Esophagus squamous epithelium (tissue), 4 donors: ENCODE measurements at regions not wholly inside any gene's neighbourhood (a gene's known extent, or its start where the extent isn't known, plus 50 kb on each side); places are given as distances from the start of the nearest gene placed in this dataset.
"Not testable (repeated sequence)": the region's sequence is repeated elsewhere in the genome, so short reads cannot be mapped to it uniquely, and the experiment has no call there.

ENCODE experiments used
- POLR2A ChIP-seq, 4 donors: fragments of 450-650 bp; IDR thresholded peaks; one replicate each; pipeline ENCODE4 v1.6.1; 2017; ENCODE audit warnings: antibody characterized with exemption in 4 of 4, mild to moderate bottlenecking in 4 of 4, moderate library complexity in 3 of 4
- TF ChIP-seq, protein P1 (sequence below), 6 experiments: fragments of 450-650 bp in 4 of 6; fragments of 200-600 bp in 2 of 6; sonication (generic) in 2 of 6; IDR thresholded peaks; one replicate each; pipeline ENCODE4 v1.5.1; 2016 to 2019; ENCODE audit warnings: antibody characterized with exemption in 6 of 6, mild to moderate bottlenecking in 4 of 6, moderate library complexity in 4 of 6

DNA sequence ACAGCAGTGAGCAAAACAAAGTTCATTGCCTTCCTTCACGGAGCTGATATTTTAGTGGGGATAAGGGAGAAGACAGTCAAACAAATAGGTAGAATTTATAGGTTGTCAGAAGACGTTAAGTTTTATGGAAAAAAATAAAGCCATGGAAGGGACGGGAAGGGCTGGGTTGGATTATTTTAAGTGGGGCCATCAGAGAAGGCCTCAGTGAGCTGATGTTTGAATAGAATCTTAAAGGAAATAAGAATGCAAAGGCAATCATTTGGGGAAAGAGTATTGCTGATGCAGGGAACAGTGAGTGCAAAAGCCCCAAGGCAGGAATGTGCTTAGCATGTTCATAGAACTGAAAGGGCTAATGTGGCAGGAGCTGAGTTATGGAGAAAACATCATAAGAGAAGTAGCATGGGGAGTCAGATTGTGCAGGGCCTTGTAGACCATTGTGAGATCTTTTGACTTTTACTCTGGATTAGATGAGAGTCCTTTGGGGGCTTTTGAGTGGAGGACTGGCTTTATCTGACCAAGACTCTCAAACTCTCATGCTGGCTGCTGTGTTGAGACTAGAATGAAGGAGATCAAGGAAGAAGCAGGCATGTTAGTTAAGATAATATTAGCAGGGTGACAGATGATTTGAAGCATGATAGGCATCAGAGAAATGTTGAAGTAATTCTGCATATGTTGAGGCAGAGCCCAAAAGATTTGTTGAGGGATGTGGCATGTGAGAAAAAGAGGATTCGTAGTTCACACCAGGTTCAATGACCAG is 104.5 kb upstream of the TPTE start:
- TF ChIP-seq POLR2A (IDR thresholded peaks at IDR 0.05): not testable (repeated sequence)
- TF ChIP-seq, protein P1, sequence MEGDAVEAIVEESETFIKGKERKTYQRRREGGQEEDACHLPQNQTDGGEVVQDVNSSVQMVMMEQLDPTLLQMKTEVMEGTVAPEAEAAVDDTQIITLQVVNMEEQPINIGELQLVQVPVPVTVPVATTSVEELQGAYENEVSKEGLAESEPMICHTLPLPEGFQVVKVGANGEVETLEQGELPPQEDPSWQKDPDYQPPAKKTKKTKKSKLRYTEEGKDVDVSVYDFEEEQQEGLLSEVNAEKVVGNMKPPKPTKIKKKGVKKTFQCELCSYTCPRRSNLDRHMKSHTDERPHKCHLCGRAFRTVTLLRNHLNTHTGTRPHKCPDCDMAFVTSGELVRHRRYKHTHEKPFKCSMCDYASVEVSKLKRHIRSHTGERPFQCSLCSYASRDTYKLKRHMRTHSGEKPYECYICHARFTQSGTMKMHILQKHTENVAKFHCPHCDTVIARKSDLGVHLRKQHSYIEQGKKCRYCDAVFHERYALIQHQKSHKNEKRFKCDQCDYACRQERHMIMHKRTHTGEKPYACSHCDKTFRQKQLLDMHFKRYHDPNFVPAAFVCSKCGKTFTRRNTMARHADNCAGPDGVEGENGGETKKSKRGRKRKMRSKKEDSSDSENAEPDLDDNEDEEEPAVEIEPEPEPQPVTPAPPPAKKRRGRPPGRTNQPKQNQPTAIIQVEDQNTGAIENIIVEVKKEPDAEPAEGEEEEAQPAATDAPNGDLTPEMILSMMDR (IDR thresholded peaks at IDR 0.05): not testable (repeated sequence)
